ENCODE measurements at regions not wholly inside any gene's neighbourhood (a gene's known extent, or its start where the extent isn't known, plus 50 kb on each side); places are given as distances from the start of the nearest gene placed in this dataset.
"Not testable (repeated sequence)": the region's sequence is repeated elsewhere in the genome, so short reads cannot be mapped to it uniquely, and the experiment has no call there.

DNA sequence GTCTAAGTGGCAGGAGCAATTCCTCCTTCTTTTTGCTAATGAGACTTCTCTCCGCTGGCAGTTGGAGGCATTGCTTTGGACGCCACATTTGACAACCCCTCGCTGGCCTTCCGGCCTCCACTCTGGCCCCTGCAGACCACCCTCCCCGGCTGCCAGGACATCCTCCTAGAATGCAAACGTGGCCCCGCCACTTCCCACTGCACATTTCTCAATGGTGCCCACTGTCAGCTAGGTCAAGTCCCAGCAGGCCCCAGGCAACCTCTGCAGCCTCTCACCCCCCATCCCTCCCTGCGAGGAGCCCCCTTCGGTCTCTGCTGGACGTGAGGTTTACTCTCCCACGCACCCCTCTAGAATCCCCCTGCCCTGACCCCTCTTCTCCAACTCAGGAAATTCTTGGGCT lies 250.3 kb downstream of the FOXL1 start:
- DNase-seq (ENCODE audit: low read depth in 2 of 2) = no peak

DNA sequence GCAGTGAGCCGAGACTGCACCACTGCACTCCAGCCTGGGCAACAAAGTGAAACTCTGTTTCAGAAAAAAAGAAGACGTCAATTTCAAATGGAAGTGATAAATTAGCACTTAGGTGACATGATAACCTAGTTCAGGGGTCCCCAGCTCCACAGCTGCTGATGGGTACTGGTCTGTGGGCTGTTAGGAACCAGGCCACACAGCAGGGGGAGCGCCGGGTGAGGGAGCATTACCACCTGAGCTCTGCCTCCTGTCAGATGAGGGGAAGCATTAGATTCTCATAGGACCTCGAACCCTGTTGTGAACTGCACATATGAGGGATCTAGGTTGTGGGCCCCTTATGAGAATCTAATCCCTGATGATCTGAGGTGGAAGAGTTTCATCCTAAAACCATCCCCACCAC lies 253.0 kb downstream of the FOXL1 start:
- DNase-seq (ENCODE audit: low read depth in 2 of 2) = no peak

DNA sequence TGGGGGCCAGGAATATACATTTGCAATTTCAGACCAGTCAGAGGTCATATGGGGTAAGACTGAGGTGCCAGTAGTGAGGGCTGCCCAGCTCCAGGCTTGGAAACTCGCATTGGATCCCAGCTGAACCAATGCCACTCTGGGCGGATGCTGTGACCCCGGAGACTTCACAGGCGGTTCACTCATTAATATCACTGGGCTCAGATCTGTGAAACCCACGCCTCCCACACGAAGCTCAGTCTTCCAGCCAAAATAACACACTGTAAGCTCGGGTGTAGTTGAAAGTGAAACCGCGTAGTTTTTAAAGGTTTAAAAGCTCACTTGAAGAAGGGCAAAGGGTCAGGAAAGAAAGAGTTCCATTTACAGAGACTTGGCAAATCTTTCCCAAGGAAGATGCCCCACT lies 254.8 kb downstream of the FOXL1 start:
- no peak for DNase-seq (ENCODE audit: low read depth in 2 of 2)

DNA sequence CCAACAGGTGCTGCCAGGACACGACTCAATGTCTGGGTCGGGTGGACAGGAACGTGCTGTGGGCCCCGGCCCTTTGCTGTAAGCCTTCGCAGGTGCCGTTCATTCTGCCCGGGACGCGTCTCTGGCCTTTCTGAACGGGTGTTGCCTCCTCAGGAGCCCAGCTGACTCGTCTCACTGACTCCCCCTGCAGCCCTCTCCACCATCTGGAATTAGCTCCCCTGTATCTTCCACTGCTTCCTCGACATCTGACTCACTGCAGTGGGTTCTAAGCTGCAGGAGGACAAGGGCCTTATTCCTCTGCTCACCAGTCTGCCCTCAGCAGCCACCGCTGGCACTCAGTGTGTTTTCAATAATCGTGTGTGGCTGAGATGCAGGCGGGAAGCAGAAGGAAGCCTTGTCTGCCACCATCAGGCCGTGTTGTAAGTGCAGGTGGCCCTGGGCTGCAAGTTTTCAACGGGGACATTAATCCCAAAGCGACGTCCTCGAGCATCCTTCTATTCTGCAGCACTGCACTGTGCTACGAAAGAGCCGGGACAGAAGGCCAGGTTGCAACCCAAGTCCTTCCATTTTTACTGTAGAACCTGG lies 256.2 kb downstream of the FOXL1 start:
- DNase-seq (ENCODE audit: low read depth in 2 of 2) = no peak

DNA sequence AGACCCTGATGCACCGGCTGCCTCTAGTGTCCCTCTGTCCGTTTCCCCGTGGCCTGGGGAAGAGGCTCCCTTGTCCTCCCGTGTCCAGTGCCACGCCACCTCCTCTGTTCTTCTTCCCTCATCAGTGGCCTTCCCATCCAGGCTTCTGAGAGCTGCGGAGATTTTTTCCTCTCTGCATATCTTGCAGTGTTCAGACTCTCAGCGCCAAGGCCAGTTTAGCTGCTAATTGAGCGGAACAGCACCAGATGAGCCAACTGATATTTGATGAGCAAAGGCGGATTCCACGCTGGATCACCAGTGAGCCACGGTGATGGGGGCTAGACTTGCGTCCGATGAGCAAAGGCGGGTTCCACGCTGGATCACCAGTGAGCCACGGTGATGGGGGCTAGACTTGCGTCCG lies 257.6 kb downstream of the FOXL1 start:
- DNase-seq (ENCODE audit: low read depth in 2 of 2) = no peak

DNA sequence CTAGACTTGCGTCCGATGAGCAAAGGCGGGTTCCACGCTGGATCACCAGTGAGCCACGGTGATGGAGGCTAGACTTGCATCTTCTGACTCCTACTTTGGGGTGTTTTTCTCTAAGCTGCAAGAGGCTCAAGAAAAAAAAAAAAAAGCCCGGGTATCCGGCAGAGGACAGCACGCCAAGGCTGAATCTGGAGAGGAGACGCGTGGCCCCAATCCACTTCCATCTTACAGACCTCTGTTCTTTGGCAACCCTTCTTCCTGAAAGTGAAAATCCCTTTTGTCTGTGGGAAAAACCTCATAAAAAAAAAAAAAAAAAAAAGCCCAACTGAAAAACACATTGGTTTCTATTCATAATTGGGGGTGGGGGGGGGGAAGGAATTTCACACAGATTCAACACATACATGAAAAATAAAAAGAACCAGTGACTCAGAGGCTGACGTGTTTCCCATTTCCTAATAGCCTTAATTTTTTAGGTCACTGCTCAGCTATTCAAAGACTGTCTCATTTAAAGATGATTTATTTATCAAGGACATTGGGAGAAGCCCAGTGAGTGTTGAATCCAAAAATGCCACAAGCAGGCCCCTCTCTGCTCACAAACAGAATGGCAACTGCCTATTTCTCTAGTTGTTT lies 258.3 kb downstream of the FOXL1 start:
- no peak for DNase-seq (ENCODE audit: low read depth in 2 of 2)

DNA sequence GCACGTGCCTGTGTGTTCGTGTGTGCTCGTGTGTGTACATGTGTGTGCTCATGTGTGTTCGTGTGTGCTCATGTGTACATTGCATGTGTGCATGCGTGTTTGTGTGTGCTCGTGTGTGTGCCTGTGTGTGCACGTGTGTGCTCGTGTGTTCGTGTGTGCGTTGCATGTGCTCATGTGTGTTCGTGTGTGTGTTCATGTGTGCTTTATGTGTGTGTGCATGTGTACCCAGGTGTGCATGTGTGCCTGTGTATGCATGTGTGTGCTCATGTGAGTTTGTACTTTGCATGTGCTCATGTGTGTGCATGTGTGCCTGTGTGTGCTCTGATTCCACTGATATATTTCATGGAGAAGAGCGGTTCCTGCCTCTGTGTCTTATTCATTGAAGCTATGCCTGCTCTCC lies 265.5 kb downstream of the FOXL1 start:
- DNase-seq (ENCODE audit: low read depth in 2 of 2) = no peak

DNA sequence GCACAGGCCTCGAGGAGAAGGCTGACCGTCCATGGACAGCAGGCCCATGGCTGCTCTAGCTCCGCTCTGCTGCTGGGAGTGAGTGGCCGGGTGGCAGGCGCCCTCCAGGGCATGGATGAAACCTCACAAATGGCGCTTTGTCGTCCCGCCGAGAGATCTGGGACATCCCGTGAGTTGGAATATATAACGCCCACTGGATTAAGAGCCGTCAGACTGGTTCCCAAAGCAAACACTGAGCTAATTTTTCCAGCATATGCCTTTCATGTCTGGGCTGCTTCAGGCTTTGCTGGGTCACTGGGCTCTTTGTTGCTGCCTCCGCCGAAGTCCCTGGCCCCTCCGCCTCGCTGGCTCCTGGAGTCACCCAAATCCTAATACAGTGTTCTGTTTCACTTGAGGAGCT lies 266.3 kb downstream of the FOXL1 start:
- no peak for DNase-seq (ENCODE audit: low read depth in 2 of 2)

DNA sequence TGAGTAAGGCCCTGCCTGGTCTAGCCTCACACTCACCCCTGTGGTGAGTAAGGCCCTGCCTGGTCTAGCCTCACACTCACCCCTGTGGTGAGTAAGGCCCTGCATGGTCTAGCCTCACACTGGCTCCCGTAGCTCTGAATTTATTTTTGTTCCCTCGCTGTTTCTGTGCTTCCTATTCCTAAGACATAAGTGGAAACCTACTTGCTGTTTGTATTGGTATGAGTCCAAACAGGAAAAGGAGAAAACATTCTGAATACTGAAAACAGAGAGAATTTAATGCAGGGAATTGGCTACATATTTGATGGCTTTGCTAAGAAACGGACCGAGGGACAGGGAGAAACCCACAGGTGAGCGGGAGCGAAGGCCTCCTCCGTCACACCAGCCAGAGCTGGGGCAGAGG lies 267.8 kb downstream of the FOXL1 start:
- DNase-seq (ENCODE audit: low read depth in 2 of 2) = no peak

DNA sequence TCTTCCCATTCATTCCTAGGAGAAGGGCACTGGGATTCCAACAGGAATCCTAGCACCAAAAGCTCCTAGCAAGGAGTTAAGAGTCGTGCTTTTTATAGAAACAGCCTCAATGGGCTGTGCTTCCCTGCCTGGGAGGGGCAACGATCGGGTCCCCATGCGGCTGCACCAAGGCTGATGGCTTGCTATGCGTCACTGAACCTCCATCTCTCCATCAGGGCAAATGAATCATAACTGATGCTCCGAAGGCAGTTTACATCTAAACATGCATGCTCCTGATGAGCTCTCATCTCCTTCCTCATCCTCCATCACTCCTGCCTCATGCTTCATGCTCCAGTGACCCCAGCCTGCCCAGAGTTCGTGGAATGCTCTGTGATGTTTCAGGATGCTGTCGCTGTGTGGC lies 270.5 kb downstream of the FOXL1 start:
- no peak for DNase-seq (ENCODE audit: low read depth in 2 of 2)

DNA sequence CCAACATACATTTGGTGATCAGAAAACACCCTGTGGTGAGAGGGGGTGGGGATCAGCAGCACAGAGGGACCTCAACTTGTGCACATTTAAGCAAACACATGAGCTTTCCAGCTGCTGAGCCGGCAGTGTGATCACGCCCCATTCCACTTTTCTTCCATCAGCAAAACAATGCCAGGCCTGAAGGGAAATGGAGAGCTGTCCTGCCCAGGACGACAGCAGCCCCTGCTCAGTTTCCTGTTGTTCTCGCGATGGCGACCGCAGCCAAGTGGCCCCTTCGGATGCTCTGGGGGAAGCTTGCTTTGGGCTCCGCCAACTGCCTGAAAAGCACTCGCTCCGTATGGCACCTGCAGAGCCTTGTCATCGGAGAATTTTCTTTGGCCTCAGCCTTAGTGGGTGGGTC lies 272.3 kb downstream of the FOXL1 start:
- no peak for DNase-seq (ENCODE audit: low read depth in 2 of 2)

DNA sequence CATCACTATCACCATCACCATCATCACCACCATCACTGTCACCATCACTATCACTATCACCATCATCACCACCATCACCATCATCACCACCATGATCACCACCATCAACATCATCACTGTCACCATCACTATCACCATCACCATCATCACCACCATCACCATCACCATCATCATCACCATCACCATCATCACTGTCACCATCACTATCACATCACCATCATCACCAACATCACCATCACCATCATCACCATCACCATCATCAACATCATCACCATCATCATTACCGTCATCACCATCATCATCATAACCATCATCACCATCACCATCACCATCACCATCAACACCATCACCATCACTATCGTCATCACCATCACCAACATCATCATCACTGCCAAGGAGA lies 273.8 kb downstream of the FOXL1 start:
- no peak for DNase-seq (ENCODE audit: low read depth in 2 of 2)

DNA sequence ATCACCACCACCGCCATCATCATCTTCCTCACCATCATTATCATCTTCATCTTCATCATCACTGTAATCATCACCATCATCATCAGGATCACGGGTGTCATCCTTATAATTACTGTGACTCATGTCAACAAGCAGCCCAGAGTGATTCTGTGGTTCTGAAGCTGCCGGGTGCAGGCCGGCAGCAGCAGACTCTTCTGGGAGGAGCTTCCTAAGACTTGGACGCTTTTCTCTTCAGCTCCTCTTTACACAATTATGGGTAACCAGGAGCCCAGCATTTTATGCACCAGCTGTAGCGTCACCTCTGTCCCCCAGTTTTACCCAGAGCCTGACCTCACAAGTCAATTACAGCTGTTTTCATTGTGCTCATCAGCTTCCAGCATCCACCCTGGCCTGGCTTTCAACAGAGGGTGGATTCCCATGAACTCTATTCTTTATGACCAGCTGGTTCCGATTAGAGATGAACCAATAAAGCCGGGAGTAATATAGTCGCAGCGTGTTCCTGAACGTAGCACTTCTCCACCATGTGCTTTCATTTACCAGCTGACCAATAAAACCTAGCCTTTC lies 275.8 kb downstream of the FOXL1 start:
- no peak for DNase-seq (ENCODE audit: low read depth in 2 of 2)

DNA sequence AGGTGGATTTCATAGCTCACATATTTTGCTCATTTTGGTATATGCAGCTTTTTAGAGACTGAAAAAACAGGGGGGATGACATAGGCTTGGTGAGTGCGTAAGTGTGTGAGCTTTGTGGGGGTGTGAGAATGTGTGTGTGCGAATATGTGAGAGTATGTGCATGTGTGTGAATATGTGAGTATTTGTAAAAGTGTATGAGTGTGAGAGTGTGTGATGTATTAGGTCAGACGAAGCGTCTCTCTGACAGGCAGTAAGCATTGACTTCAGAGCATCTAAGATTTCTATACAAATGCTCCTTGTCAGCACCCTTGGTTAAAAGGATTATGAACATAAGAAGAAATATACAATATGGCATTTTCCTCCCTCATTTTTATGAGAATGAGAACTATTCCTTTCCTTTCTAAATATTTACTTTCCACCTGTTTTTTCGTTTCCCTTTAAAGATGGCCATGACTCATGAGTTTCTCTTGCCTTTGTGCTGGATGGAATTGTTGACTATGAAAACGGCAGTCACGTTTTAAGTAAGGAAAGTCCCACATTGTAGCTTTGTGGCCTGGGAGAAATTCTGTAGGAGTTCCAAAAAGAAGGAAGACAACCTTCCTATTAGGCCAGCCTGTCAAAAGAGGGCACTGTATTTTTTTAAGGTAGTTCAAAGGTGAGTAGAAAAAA lies 276.4 kb downstream of the FOXL1 start:
- no peak for DNase-seq (ENCODE audit: low read depth in 2 of 2)

DNA sequence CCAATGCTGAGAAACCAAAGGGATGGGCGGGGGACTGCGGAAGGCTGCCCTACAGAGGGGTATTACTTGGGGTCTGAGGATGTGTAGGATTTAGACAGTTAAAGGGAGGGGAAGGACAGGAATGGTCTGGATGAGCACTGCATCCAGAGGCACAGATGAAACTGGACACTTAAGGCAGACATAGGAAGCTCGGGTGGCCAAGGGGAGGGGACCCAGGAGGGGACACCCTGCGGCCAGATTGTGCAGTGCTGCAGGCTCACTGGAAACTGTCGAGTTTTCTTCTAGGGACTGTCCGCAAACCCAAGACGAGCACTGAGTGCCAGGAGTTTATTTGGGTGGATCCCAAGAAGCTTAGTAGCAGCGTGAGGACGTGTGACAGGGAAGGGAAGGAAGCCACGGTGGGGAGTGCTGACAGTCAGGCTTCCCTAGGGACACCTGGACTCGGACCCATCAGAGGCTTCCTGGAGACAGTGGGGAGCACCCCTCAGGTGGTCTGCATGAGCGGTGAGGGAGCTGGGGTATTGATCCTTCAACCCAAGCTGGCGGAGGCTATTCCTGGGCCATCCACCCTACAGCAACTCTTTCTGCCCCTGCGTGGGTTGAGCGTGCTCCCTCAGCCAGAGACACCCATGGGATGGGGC lies 278.7 kb downstream of the FOXL1 start:
- no peak for DNase-seq (ENCODE audit: low read depth in 2 of 2)

DNA sequence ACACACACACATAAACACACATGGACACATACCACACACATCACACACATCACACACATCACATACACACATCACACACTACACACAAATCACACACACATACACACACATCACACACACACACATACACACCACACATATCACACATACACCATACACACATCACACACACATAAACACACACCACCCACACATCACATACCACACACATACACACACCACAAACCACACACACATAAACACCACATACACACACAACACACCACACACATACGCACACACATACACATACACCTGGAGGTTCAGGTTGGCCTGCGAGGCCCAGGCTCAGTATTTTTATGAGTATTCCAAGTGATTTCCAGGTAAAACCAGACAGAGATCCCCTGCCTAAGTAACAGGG lies 279.5 kb downstream of the FOXL1 start:
- DNase-seq (ENCODE audit: low read depth in 2 of 2) = no peak

DNA sequence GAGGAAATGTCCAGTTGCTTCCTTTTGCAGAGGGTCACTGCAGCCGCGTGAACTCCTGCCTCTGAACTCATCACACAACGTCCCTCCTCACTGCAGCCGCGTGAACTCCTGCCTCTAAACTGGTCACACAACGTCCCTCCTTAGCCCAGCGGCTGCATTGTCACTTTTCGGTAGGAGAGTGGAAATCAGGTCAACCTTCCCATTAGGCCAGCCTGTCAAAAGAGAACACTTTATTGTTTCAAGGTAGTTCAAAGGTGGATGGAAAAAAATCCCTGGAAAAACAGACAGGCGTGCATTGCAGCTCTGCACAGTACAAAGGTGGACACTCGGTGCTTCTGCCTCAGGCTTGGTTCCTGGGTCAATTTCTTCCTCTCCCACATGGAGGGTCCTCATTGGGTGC lies 280.2 kb downstream of the FOXL1 start:
- no peak for DNase-seq (ENCODE audit: low read depth in 2 of 2)

DNA sequence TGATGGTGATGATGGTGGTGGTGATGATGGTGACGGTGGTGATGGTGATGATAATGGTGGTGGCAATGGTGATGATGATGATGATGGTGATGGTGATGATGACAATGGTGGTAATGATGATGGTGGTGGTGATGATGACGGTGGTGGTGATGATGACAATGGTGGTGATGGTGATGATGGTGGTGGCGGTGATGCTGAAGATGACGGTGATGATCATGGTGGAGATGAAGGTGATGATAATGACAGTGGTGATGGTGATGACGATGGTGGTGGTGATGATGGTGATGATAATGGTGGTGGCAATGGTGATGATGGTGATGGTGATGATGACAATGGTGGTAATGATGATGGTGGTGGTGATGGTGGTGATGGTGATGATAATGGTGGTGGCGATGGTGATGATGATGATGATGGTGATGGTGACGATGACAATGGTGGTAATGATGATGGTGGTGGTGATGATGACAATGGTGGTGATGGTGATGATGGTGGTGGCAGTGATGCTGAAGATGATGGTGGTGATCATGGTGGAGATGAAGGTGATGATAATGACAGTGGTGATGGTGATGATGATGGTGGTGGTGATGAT lies 283.0 kb downstream of the FOXL1 start:
- not testable (repeated sequence) for DNase-seq (ENCODE audit: low read depth in 2 of 2)

DNA sequence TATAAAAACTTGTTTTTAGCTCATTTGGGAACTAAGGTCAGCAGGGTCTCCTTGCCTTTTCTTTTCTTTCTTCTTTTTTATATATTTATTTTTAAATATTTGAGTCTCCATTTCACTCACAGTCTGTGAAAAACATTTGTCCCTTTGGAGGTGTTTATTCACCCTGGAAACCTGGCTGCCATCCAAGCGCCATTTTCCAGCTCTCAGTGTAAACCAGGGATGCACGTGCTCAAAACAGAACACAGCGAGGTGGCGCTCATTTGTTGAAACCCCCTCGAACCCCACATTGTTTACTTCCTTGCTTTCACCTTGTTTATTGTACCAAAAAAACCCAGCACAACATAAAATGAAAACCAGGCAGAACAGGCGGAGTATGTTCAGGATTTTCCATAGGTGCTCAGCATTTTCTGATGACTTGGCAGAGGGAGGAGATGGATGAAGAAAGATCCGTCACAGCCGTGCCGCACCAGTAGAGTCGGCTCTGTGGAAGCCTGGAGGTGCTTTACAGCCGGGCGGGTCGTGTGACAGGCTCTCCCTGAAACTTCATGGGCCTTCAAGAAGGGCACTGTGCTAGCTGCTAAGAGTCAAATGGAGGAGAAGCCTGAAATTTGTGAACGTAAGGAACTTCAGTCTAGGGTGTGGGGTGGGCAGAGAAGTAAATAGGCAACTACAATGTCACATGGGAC lies 284.4 kb downstream of the FOXL1 start:
- DNase-seq (ENCODE audit: low read depth in 2 of 2) = no peak

DNA sequence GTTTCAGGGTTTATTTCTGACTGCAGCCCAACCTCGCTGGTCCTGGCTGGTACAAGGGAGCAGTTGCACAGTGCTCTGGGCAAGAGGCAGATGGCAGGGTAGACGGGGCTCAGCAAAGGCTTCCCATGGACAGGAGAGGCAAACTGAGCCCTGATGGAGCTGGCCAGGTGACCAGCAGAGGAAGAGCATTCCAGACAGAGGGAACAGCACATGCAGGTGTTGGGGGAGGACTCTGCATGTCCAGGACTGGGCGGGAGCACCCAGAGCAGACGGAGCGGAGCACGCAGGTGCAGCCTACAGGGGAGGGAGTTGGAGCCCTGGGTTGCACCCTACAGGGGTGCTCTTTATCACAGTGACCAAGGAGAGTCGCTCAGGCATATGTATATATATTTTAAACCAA lies 285.3 kb downstream of the FOXL1 start:
- no peak for DNase-seq (ENCODE audit: low read depth in 2 of 2)

DNA sequence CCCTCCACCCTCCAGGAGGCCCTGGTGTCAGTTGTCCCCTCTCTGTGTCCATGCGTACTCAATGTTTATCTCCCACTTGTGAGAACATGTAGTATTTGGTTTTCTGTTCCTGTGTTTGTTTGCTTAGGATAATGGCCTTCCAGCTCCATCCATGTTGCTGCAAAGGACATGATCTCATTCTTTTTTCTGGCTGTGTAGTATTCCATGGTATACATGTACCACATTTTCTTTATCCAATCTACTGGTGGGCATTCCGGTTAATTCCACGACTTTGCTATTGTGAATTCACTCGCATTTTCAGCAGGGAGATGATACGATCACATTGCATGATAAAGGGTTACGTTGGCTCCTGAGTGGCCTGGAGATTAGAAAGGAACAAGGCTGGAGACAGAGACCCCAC lies 286.2 kb downstream of the FOXL1 start:
- DNase-seq (ENCODE audit: low read depth in 2 of 2) = no peak

Measured in stimulated activated CD8-positive, alpha-beta memory T cell treated with anti-CD3 and anti-CD28 coated beads, Interleukin-15, amount 100 ng/mL, for 48 hours (primary cell).